ENCODE measurements at regions not wholly inside any gene's neighbourhood (a gene's known extent, or its start where the extent isn't known, plus 50 kb on each side); places are given as distances from the start of the nearest gene placed in this dataset.

DNA sequence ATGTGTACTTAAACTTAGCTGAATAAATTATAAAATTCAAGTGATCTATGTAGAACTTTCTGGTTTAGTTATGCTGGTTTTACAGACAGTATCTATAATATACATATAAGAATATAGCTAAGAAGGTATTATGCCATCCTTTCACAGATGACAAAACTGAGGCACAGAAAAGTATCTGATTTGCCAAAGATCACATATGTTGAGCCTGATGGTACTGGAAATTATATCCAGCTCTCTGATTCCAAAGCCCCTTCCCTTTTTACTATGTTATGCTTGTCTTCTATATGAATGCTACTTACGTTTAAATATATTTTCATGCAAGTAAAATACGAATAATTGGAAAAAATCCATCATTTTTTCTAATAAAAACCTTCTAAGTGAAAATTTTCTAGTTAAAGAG lies 1631.3 kb downstream of the DPP10 start:
- POLR2A ChIA-PET (ENCODE audit: low non-redundant PET): no interaction called here
- BruUV-seq (replicated peaks): no TSS peak
- intact Hi-C loops (cut with micrococcal nuclease; ENCODE audit: unreplicated experiment): no loop called here

GRCh38 chr2:116074161-116074560 lies 1631.7 kb downstream of the DPP10 start:
- DNase-seq (ENCODE audit: low spot score): no peak
- Histone ChIP-seq H3K4me1 (ENCODE audit: insufficient read depth, low read length, poor library complexity, severe bottlenecking) (no peaks in the 10 kb centered on the region), H3K27me3 (replicated peaks; ENCODE audit: insufficient read depth, low read depth, low read length, poor library complexity) (no peaks in the 10 kb centered on the region), H3K36me3 (ENCODE audit: insufficient read depth, low read length, poor library complexity, severe bottlenecking) (no peaks in the 10 kb centered on the region), H3K9me3 (ENCODE audit: low read depth, low read length, poor library complexity, severe bottlenecking) (peaks cover 21% of the 10 kb centered on the region), H3K27ac (ENCODE audit: low read depth, low read length, poor library complexity, severe bottlenecking) (no peak overlapping the region), H3K4me3 (ENCODE audit: low read depth, low read length, poor library complexity, severe bottlenecking) (no peak overlapping the region)
- intact Hi-C loops (cut with micrococcal nuclease; ENCODE audit: unreplicated experiment): no loop called here
- ChIA-PET CTCF (no interaction called here), POLR2A (ENCODE audit: low non-redundant PET) (no interaction called here)
- no peak for TF ChIP-seq EZH2 (IDR thresholded peaks at IDR 0.05; ENCODE audit: borderline replicate concordance, low read depth, low read length, poor library complexity, severe bottlenecking)
- TF ChIP-seq, protein P1, sequence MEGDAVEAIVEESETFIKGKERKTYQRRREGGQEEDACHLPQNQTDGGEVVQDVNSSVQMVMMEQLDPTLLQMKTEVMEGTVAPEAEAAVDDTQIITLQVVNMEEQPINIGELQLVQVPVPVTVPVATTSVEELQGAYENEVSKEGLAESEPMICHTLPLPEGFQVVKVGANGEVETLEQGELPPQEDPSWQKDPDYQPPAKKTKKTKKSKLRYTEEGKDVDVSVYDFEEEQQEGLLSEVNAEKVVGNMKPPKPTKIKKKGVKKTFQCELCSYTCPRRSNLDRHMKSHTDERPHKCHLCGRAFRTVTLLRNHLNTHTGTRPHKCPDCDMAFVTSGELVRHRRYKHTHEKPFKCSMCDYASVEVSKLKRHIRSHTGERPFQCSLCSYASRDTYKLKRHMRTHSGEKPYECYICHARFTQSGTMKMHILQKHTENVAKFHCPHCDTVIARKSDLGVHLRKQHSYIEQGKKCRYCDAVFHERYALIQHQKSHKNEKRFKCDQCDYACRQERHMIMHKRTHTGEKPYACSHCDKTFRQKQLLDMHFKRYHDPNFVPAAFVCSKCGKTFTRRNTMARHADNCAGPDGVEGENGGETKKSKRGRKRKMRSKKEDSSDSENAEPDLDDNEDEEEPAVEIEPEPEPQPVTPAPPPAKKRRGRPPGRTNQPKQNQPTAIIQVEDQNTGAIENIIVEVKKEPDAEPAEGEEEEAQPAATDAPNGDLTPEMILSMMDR (conservative IDR thresholded peaks at IDR 0.05; ENCODE audit: low read depth, low read length): no peak
- no TSS peak for BruUV-seq (replicated peaks)

More for the DNA sequence above, 1631.3 kb downstream of the DPP10 start:
- peaks cover 18% of the 10 kb centered on the region for H3K9me3 ChIP-seq (ENCODE audit: low read depth, low read length, poor library complexity, severe bottlenecking)
- DNase-seq (ENCODE audit: low spot score): no peak
- CTCF ChIA-PET: no interaction called here
- H3K27me3 ChIP-seq (replicated peaks; ENCODE audit: insufficient read depth, low read depth, low read length, poor library complexity): no peaks in the 10 kb centered on the region
- H3K27ac ChIP-seq (ENCODE audit: low read depth, low read length, poor library complexity, severe bottlenecking): no peak overlapping the region
- no peak overlapping the region for H3K4me3 ChIP-seq (ENCODE audit: low read depth, low read length, poor library complexity, severe bottlenecking)
- no peaks in the 10 kb centered on the region for H3K4me1 ChIP-seq (ENCODE audit: insufficient read depth, low read length, poor library complexity, severe bottlenecking)
- TF ChIP-seq EZH2 (IDR thresholded peaks at IDR 0.05; ENCODE audit: borderline replicate concordance, low read depth, low read length, poor library complexity, severe bottlenecking): no peak
- TF ChIP-seq, protein P1 (conservative IDR thresholded peaks at IDR 0.05; ENCODE audit: low read depth, low read length): no peak
- no peaks in the 10 kb centered on the region for H3K36me3 ChIP-seq (ENCODE audit: insufficient read depth, low read length, poor library complexity, severe bottlenecking)

- intact Hi-C loops (cut with micrococcal nuclease; ENCODE audit: unreplicated experiment): no loop called here
- no peak overlapping the region for H3K27ac ChIP-seq (ENCODE audit: low read depth, low read length, poor library complexity, severe bottlenecking)
- H3K4me1 ChIP-seq (ENCODE audit: insufficient read depth, low read length, poor library complexity, severe bottlenecking): no peaks in the 10 kb centered on the region
- DNase-seq (ENCODE audit: low spot score): no peak
- CTCF ChIA-PET: no interaction called here
- no peak for TF ChIP-seq EZH2 (IDR thresholded peaks at IDR 0.05; ENCODE audit: borderline replicate concordance, low read depth, low read length, poor library complexity, severe bottlenecking)
- TF ChIP-seq, protein P1 (conservative IDR thresholded peaks at IDR 0.05; ENCODE audit: low read depth, low read length): no peak
- H3K27me3 ChIP-seq (replicated peaks; ENCODE audit: insufficient read depth, low read depth, low read length, poor library complexity): no peaks in the 10 kb centered on the region
- H3K9me3 ChIP-seq (ENCODE audit: low read depth, low read length, poor library complexity, severe bottlenecking): peaks cover 59% of the 10 kb centered on the region
- no peaks in the 10 kb centered on the region for H3K36me3 ChIP-seq (ENCODE audit: insufficient read depth, low read length, poor library complexity, severe bottlenecking)
- H3K4me3 ChIP-seq (ENCODE audit: low read depth, low read length, poor library complexity, severe bottlenecking): no peak overlapping the region
- POLR2A ChIA-PET (ENCODE audit: low non-redundant PET): no interaction called here
- no TSS peak for BruUV-seq (replicated peaks)
Measured at GRCh38 chr2:116088236-116088635, 1645.8 kb downstream of the DPP10 start.
